ENCODE measurements at regions not wholly inside any gene's neighbourhood (a gene's known extent, or its start where the extent isn't known, plus 50 kb on each side); places are given as distances from the start of the nearest gene placed in this dataset.

DNA sequence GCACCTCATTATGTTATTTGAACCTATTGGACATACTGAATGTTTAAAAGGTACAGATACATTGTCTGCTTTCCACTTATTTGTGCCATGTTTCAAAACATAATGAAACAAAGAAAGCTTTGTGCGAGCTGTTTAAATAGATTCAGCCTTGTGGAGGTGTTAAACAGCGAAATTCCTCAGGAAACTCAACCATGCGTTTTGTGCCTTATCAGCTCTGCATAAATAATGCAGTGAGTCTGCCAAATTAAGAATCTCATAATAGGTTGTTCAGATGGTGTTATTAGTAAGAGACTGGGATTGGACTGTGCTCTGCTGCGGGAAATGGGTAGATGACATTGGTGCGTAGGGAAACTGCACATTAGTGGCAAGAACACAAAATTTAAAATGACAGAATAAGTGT, 163.7 kb upstream of the CLEC14A start:
- Histone ChIP-seq H3K9me3 (ENCODE audit: insufficient read depth in 2 of 2, low read depth in 1 of 2, low read length in 1 of 2) (no peaks in the 10 kb centered on the region), H2BK15ac (ENCODE audit: low read length) (no peak overlapping the region), H4K5ac (ENCODE audit: insufficient read length, low read depth, low read length) (no peak overlapping the region), H3K4me2 (ENCODE audit: insufficient read depth in 1 of 2, low read depth in 2 of 2, low read length in 2 of 2) (no peak overlapping the region), H3K4me3 (ENCODE audit: extremely low read depth in 1 of 4, insufficient read depth in 2 of 4, low read depth in 3 of 4, low read length in 4 of 4) (no peak overlapping the region), H4K8ac (ENCODE audit: extremely low read depth, insufficient read depth, low read length) (no peak overlapping the region), H3K14ac (ENCODE audit: insufficient read length) (no peak overlapping the region), H3K23me2 (ENCODE audit: low read depth, low read length) (no peaks in the 10 kb centered on the region; the same call in 1 of the 2 replicates), H2AFZ (ENCODE audit: low read length) (no peak overlapping the region), H4K20me1 (replicated peaks in 1 of 2; ENCODE audit: control insufficient read depth in 1 of 2, insufficient read depth in 2 of 2, low read length in 2 of 2) (no peaks in the 10 kb centered on the region), H3K79me1 (ENCODE audit: low read depth, low read length) (no peaks in the 10 kb centered on the region), H3K27ac (ENCODE audit: low read depth, low read length) (no peak overlapping the region), H2BK5ac (ENCODE audit: low read depth, low read length) (no peak overlapping the region), H3K9ac (replicated peaks in 1 of 4; ENCODE audit: extremely low read depth in 1 of 4, low read depth in 3 of 4, low read length in 3 of 4) (no peak overlapping the region), H3K18ac (ENCODE audit: extremely low read depth, low read length) (no peak overlapping the region), H2BK12ac (ENCODE audit: low read depth, low read length) (no peak overlapping the region), H3K23ac (ENCODE audit: insufficient read length) (no peak overlapping the region), H2BK20ac (ENCODE audit: low read length) (no peak overlapping the region), H3K79me2 (ENCODE audit: control insufficient read depth in 1 of 2, insufficient read depth in 2 of 2, low read length in 2 of 2) (no peaks in the 10 kb centered on the region), H4K91ac (replicated peaks; ENCODE audit: insufficient read length, low read length) (no peak overlapping the region), H3K56ac (replicated peaks; ENCODE audit: insufficient read length, low read depth, low read length) (no peak overlapping the region), H2BK120ac (replicated peaks; ENCODE audit: low read depth, low read length) (no peak overlapping the region), H3K4ac (replicated peaks; ENCODE audit: insufficient read length, low read depth, low read length) (no peak overlapping the region), H3K36me3 (ENCODE audit: control insufficient read depth in 2 of 4, insufficient read depth in 4 of 4, low read length in 3 of 4) (no peaks in the 10 kb centered on the region), H3K4me1 (replicated peaks in 1 of 4; ENCODE audit: control insufficient read depth in 3 of 4, insufficient read depth in 4 of 4, low read length in 3 of 4) (no peaks in the 10 kb centered on the region), H2AK5ac (ENCODE audit: low read depth, low read length) (no peak overlapping the region), H3K27me3 (replicated peaks in 1 of 4; ENCODE audit: control insufficient read depth in 3 of 4, extremely low read depth in 1 of 4, insufficient read depth in 3 of 4, low read length in 3 of 4) (no peaks in the 10 kb centered on the region)
- CTCF ChIA-PET (ENCODE audit: partially characterized antibody), result interaction anchor here (1.1 to 1.3 kb wide), 3 partner anchors 14 to 171 kb away, joined by 3 to 4 read pairs (median 4); no protein-coding TSS in a partner anchor
- 93% methylated on average over 5 of the region's 5 CpGs; no CpG with 5 or more reads in 1 of the 2 experiments for WGBS, 2 experiments (ENCODE audit: extremely low coverage in 1 of 2, insufficient coverage in 1 of 2, insufficient read length in 1 of 2, insufficient replicate concordance in 2 of 2, low coverage in 1 of 2, low lambda C conversion rate in 2 of 2, missing lambda C conversion rate in 1 of 2)
- DNase-seq (ENCODE audit: low read depth in 1 of 2, low spot score in 2 of 2), result no peak
- FAIRE-seq, result no peak
- POLR2A ChIA-PET (ENCODE audit: partially characterized antibody), result no interaction called here
- TF ChIP-seq TEAD4 (IDR thresholded peaks at IDR 0.05; ENCODE audit: low read depth, low read length) (no peak), EZH2 (IDR thresholded peaks at IDR 0.05; ENCODE audit: low read depth, low read length, severe bottlenecking) (no peak), CEBPB (IDR thresholded peaks at IDR 0.05; ENCODE audit: low read depth, low read length) (no peak), SAP30 (IDR thresholded peaks at IDR 0.05; ENCODE audit: insufficient read depth, insufficient replicate concordance, low read length) (no peak), HDAC6 (IDR thresholded peaks at IDR 0.05; ENCODE audit: low read depth, low read length) (no peak), JUND (IDR thresholded peaks at IDR 0.05; ENCODE audit: low read length) (no peak), POLR2A (IDR thresholded peaks at IDR 0.05; ENCODE audit: control extremely low read depth in 1 of 2, low read depth in 2 of 2, low read length in 2 of 2) (no peak), JUN (IDR thresholded peaks at IDR 0.05; ENCODE audit: low read depth, low read length) (no peak), SP4 (IDR thresholded peaks at IDR 0.05; ENCODE audit: low read length) (no peak), SP2 (IDR thresholded peaks at IDR 0.05; ENCODE audit: low read length) (no peak)
- TF ChIP-seq, protein P1, sequence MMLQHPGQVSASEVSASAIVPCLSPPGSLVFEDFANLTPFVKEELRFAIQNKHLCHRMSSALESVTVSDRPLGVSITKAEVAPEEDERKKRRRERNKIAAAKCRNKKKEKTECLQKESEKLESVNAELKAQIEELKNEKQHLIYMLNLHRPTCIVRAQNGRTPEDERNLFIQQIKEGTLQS (IDR thresholded peaks at IDR 0.05; ENCODE audit: insufficient read depth, low read depth, low read length), result no peak
- TF ChIP-seq, protein P2, sequence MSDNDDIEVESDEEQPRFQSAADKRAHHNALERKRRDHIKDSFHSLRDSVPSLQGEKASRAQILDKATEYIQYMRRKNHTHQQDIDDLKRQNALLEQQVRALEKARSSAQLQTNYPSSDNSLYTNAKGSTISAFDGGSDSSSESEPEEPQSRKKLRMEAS (IDR thresholded peaks at IDR 0.05), result no peak
- TF ChIP-seq, protein P3, sequence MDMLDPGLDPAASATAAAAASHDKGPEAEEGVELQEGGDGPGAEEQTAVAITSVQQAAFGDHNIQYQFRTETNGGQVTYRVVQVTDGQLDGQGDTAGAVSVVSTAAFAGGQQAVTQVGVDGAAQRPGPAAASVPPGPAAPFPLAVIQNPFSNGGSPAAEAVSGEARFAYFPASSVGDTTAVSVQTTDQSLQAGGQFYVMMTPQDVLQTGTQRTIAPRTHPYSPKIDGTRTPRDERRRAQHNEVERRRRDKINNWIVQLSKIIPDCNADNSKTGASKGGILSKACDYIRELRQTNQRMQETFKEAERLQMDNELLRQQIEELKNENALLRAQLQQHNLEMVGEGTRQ (IDR thresholded peaks at IDR 0.05; ENCODE audit: low read length), result no peak

Measured in H1 (cell line).